Peyer's patch (tissue), 4 donors: ENCODE measurements at regions not wholly inside any gene's neighbourhood (a gene's known extent, or its start where the extent isn't known, plus 50 kb on each side); places are given as distances from the start of the nearest gene placed in this dataset.
"Not testable (repeated sequence)": the region's sequence is repeated elsewhere in the genome, so short reads cannot be mapped to it uniquely, and the experiment has no call there.

ENCODE experiments used
- DNase-seq, 3 donors: peaks; one replicate each; pipeline ENCODE4 v3.0.0-alpha.2; 2017 to 2019
- H3K27ac ChIP-seq, 4 donors: fragments of 200-600 bp; sonication (generic); one replicate each; pipeline ENCODE4 v1.5.1; 2016 to 2019
- H3K27me3 ChIP-seq, 2 donors: fragments of 200-600 bp; sonication (generic); one replicate each; pipeline ENCODE4 v1.5.1; 2019
- H3K36me3 ChIP-seq, 3 donors: fragments of 200-600 bp; sonication (generic); one replicate each; pipeline ENCODE4 v1.5.1; 2016 to 2019
- H3K4me1 ChIP-seq, 4 donors: fragments of 200-600 bp; sonication (generic); one replicate each; pipeline ENCODE4 v1.5.1; 2016 to 2019
- H3K4me3 ChIP-seq, 4 donors: fragments of 200-600 bp; sonication (generic); 1 replicate in 3 of 4; 2 replicates in 1 of 4; pipeline ENCODE4 v1.5.1; 2016 to 2019; ENCODE audit warnings: mild to moderate bottlenecking in 1 of 4
- H3K9me3 ChIP-seq, 4 donors: fragments of 200-600 bp; sonication (generic); one replicate each; pipeline ENCODE4 v1.5.1; 2016 to 2019; ENCODE audit warnings: mild to moderate bottlenecking in 1 of 4
- POLR2A ChIP-seq, 2 donors: fragments of 450-650 bp; IDR thresholded peaks; one replicate each; pipeline ENCODE4 v1.5.1; 2017; ENCODE audit warnings: antibody characterized with exemption in 2 of 2, mild to moderate bottlenecking in 2 of 2, moderate library complexity in 2 of 2
- TF ChIP-seq, protein P1 (sequence below), 6 experiments: fragments of 450-650 bp in 4 of 6; fragments of 200-600 bp in 2 of 6; sonication (generic) in 1 of 6; IDR thresholded peaks; one replicate each; pipeline ENCODE4 v1.5.1; 2017 to 2019; ENCODE audit warnings: antibody characterized with exemption in 6 of 6, mild to moderate bottlenecking in 3 of 6, moderate library complexity in 1 of 6

DNA sequence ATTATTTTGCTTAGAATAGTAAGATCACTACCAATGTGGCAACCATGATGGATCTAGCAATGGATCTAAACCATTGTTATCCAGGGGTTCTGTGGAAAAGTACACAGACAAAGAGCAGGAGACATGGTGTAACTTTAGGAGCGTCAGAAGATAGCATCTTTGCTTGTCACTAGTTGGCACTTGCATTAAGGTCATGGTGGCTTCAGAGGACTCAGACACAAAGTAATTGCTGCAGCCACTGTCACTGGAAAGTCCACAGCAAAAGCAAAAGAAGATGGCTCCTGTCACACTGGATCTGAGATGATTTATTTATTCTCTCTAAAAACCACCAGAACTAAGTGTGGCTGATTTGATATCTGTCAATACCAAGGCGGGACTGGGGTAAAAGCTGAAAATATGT is 93.3 kb upstream of the PCDH20 start:
- Histone ChIP-seq H3K36me3 (no peaks in the 10 kb centered on the region), H3K4me1 (no peaks in the 10 kb centered on the region), H3K9me3 (no peaks in the 10 kb centered on the region), H3K27ac (no peak overlapping the region), H3K4me3 (no peak overlapping the region), H3K27me3 (no peaks in the 10 kb centered on the region)
- no peak for TF ChIP-seq POLR2A (IDR thresholded peaks at IDR 0.05)
- TF ChIP-seq, protein P1, sequence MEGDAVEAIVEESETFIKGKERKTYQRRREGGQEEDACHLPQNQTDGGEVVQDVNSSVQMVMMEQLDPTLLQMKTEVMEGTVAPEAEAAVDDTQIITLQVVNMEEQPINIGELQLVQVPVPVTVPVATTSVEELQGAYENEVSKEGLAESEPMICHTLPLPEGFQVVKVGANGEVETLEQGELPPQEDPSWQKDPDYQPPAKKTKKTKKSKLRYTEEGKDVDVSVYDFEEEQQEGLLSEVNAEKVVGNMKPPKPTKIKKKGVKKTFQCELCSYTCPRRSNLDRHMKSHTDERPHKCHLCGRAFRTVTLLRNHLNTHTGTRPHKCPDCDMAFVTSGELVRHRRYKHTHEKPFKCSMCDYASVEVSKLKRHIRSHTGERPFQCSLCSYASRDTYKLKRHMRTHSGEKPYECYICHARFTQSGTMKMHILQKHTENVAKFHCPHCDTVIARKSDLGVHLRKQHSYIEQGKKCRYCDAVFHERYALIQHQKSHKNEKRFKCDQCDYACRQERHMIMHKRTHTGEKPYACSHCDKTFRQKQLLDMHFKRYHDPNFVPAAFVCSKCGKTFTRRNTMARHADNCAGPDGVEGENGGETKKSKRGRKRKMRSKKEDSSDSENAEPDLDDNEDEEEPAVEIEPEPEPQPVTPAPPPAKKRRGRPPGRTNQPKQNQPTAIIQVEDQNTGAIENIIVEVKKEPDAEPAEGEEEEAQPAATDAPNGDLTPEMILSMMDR (IDR thresholded peaks at IDR 0.05): no peak
- DNase-seq: no peak

DNA sequence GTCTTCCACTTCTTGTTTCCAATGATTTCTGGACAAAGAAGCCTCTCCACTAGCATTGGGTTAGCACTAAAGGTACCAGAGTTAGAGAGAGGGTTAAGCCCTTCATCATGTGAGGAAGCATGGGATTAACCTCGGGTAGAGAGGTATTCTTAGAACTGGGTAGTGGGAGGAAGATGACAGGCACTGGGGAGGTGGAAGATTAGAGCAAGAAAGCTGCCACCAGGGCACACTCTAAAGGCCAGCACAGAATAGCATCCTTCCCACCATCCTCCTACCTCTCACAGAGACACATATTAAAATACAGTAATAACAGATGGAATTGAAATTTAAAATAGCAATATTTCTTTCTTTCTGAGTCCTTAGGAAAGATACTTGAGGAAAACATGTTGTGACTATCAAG is 84.5 kb upstream of the PCDH20 start:
- Histone ChIP-seq H3K4me3 (no peak overlapping the region), H3K9me3 (no peaks in the 10 kb centered on the region), H3K4me1 (no peaks in the 10 kb centered on the region), H3K27me3 (no peaks in the 10 kb centered on the region), H3K36me3 (no peaks in the 10 kb centered on the region), H3K27ac (no peak overlapping the region)
- no peak for DNase-seq
- TF ChIP-seq, protein P1 (IDR thresholded peaks at IDR 0.05): no peak
- no peak for TF ChIP-seq POLR2A (IDR thresholded peaks at IDR 0.05)

DNA sequence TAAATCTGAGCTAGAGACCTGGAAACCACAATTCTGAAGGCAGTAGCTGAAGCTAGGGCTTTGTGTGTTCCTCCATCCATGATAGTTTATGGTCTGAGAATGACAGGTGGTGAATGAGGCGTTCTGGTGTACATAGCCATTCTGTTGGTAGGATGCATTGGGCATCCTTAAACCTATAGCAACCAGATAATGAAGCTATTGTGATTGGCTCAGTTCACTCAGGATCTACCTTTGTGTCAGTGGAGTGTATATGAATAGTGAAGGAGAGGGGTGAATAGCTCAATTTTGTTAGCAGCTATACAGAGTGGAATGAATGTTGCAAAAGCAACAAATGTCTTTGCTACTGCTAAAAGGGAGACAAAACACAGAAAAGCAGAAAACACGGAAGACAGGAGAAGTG is 80.0 kb upstream of the PCDH20 start:
- H3K36me3 ChIP-seq: no peaks in the 10 kb centered on the region
- no peaks in the 10 kb centered on the region for H3K4me1 ChIP-seq
- no peak overlapping the region for H3K4me3 ChIP-seq
- no peak overlapping the region for H3K27ac ChIP-seq
- H3K27me3 ChIP-seq: no peaks in the 10 kb centered on the region
- TF ChIP-seq POLR2A (IDR thresholded peaks at IDR 0.05): no peak
- TF ChIP-seq, protein P1 (IDR thresholded peaks at IDR 0.05): no peak
- no peaks in the 10 kb centered on the region for H3K9me3 ChIP-seq
- DNase-seq: no peak

DNA sequence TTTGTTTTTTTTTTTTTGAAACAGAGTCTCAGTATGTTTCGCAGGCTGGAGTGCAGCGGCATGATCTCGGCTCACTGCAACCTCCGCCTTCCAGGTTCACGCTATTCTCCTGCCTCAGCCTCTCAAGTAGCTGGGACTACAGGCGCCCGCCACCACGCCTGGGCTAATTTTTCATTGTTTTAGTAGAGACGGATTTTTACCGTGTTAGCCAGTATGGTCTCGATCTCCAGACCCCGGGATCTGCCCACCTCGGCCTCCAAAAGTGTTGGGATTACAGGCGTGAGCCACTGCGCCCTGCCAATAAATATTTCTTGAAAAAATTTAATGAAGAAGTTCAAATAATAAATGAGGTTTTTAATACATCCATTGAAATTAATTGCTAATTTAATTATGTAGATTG is 77.9 kb upstream of the PCDH20 start:
- H3K4me3 ChIP-seq, H3K27ac ChIP-seq, H3K36me3 ChIP-seq, H3K9me3 ChIP-seq, H3K27me3 ChIP-seq, DNase-seq, H3K4me1 ChIP-seq: not testable (repeated sequence)

DNA sequence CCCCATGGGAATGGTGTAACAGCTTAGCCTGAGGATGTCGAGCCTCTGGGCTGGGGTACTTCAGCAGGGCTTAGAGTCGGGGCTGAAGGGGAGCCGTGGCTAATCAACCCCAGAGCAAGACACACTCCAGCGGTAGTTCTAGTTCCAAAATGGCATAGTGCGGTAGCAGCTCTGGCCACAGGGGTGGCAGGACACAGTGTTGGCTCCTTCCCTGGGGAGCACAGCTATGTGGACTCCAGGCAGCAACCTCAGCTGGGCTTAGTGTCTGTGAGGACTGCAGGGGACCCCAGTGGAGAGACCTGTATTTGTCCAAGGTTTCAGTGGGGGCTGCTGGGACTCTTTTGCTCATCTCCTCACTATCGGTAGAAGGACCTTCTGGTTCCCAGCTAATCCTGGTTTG is 70.8 kb upstream of the PCDH20 start:
- DNase-seq: no peak
- H3K27me3 ChIP-seq: no peaks in the 10 kb centered on the region
- no peak overlapping the region for H3K27ac ChIP-seq
- H3K4me3 ChIP-seq: no peak overlapping the region
- TF ChIP-seq POLR2A (IDR thresholded peaks at IDR 0.05): no peak
- H3K4me1 ChIP-seq: no peaks in the 10 kb centered on the region
- H3K36me3 ChIP-seq: no peaks in the 10 kb centered on the region
- no peaks in the 10 kb centered on the region for H3K9me3 ChIP-seq

DNA sequence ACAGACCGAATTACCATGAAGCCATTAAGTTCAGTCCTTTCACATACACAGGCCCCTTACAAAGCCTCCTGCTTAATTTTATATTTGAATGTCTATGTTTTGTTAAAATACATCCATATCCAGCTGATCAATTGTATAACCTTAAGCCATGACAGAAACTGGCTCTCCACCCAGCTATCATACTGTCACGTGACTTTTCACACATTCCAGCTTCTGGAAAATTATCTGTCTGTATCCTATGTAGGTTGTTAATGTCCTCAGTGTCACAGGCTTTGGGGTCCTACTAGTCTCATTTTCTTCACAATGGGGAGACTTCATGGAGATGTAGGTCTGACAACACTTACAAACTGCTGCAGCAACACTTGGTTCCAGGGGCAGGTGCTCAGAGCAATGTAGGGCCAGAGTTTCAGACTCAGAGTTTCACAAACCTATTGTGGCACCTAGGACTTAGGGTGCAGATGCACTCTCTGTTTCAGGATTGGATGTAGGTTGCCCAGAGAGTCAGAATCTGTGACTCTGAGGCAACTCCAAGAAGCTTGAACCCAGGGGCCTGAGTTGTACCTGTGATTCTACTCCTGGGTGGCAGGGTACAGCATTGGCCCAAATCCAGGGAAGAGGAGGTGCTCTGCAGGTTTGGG is 69.6 kb upstream of the PCDH20 start:
- H3K27me3 ChIP-seq: no peaks in the 10 kb centered on the region
- TF ChIP-seq POLR2A (IDR thresholded peaks at IDR 0.05): no peak
- TF ChIP-seq, protein P1 (IDR thresholded peaks at IDR 0.05): no peak
- no peaks in the 10 kb centered on the region for H3K4me1 ChIP-seq

DNA sequence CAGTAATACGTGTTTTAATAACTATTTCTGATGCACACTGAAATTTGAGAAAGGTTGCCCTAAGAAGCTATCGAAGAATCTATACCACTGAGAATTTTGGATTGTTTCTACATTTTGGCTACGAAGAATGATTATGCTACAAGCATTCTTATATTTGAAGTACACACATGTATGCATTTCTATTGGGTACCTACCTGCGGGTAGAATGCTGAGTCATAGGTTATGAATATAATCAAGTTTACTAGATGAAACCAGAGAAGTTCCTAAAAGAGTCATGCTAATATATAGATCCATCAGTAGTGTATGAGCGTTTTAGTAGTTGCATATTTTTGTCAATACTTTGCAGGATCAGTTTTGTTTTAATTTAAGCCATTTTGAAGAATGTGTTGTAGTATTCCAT is 62.0 kb upstream of the PCDH20 start:
- DNase-seq: no peak
- Histone ChIP-seq H3K27me3 (no peaks in the 10 kb centered on the region), H3K9me3 (no peaks in the 10 kb centered on the region), H3K4me1 (no peaks in the 10 kb centered on the region), H3K27ac (no peak overlapping the region), H3K4me3 (no peak overlapping the region), H3K36me3 (no peaks in the 10 kb centered on the region)
- TF ChIP-seq, protein P1 (IDR thresholded peaks at IDR 0.05): no peak
- no peak for TF ChIP-seq POLR2A (IDR thresholded peaks at IDR 0.05)

More for the DNA sequence above, 69.6 kb upstream of the PCDH20 start:
- Histone ChIP-seq H3K4me3 (no peak overlapping the region), H3K36me3 (no peaks in the 10 kb centered on the region), H3K27ac (no peak overlapping the region), H3K9me3 (no peaks in the 10 kb centered on the region)
- no peak for DNase-seq
